CD4-positive, alpha-beta T cell treated with Interleukin-15 for 4 hours (primary cell): ENCODE measurements at regions not wholly inside any gene's neighbourhood (a gene's known extent, or its start where the extent isn't known, plus 50 kb on each side); places are given as distances from the start of the nearest gene placed in this dataset.
"Not testable (repeated sequence)": the region's sequence is repeated elsewhere in the genome, so short reads cannot be mapped to it uniquely, and the experiment has no call there.

Experiments used
- DNase-seq: peaks from one replicate; pipeline ENCODE4 v3.0.0-alpha.2; 2020; ENCODE audit warnings: low spot score

DNA sequence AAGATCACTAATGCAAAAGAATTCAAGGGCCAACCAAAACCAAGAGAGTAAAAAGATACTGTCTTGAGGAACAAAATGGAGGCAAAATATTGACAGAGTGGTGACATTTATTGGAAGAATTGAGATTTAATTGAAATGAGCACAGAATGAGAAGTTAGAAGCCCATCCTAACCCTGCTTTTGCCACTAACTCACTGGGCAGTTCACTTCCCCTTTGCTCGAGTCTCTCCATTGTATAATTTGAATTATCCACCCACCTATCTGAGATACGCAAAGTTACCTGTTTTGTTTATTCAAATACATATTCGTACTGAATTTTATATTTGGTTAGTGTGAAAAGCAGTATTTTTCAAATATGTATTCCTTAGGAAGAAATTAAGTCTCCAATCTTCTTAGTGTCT lies 204.5 kb upstream of the PRDM1 start:
- no peak for DNase-seq

DNA sequence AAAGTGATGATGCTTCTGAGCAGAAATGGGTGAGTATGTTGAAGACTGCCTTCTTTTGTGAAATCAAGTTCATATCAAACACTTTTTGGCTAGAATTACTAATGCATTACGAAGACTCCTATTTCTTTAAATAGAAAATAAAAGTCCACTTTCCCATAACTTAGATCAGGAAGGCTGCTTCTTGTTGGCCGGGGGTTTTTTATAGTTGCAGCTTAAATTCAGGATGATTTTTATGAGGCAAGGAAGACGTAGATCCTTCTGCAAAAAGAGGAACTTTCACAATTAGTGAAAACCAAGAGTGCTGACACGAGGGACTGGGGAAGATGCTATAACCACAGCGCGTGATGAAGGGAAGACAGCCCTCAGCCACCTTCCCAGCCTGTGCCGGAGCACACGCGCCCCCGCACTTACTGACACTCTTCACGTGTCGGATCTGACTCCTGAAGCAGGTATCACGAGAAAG lies 206.1 kb upstream of the PRDM1 start:
- peak; percentile 9 for DNase-seq

DNA sequence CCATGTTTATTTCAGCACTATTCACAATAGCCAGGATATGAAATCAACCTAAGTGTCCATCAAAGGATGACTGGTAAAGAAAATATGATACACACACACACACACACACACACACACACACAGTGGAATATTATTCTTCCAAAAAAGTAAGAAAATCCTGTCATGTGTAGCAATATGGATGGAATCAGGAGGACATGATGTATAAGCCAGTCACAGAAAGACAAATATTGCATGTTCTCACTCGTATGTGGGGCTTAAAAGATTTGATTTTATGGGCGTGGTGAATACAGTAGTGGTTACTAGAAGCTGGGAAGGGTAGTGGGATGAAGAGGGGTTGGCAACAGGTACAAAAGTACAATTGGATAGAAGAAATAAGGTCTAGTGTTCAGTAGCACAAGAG lies 207.0 kb upstream of the PRDM1 start:
- no peak for DNase-seq

DNA sequence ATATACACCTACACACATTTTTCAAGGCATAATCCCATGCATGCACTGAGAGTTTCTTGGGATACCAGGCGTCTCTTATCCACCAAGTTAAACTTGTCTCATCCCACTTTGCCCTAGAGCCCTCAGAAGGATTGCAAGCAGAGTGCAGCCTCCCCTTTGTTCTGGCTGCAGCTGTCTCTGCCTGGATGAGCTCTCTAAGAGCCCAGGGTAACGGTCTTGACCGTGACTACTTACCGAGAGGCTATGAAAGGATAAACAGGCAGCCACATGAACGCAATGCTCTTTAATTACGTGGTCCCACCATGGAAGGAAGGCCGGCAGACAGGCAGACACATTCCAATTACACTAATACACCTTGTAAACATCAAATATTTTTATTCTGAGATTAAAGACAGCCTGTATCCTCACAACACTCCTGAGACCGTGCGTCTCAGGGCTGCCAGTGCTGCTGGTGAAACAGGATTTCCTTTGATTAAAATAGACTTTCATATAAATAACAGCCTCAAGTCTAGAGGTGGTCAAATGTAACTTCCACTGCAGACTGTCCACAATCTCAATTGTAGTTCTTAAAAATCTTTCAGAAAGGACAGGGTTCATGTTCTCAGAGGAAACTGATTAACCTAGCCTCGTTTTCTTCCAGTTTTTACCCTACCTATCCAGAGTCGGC lies 210.0 kb upstream of the PRDM1 start:
- no peak for DNase-seq

DNA sequence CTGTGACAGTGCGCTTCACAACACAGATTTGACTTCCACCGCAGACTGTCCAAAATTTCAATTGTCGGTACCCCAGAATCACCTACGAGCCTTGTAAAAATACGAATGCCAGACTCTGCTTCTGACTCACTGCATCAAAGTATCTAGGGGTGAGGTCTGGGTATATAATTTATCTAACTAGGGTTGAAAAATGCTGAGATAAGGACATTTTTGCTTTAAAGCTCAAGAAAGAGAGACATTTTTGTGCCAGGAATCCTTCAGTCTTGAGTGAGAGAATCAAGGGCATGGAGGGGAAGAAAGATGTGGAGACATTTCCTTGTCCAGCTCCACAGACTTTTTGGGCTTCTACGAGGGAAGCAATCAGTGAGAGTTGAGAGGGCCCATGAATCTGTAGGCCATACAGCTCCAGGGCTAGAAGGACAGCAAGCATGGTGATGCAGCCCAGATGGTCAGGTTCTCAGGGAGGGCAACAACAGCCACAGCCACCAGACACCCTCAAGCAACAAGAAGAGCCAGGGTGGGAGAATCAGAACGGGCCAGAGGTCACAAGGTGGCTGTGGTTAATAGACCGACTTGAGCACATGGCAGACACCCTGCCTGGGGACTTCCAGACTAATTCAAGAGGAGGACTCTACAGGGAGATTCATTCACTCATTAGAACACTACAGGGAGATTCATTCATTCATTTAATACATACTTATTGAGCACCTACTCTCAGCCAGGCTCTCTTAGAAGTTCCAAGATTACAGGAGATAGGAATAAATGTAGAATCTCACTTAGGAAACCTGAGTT lies 211.1 kb upstream of the PRDM1 start:
- DNase-seq: no peak

DNA sequence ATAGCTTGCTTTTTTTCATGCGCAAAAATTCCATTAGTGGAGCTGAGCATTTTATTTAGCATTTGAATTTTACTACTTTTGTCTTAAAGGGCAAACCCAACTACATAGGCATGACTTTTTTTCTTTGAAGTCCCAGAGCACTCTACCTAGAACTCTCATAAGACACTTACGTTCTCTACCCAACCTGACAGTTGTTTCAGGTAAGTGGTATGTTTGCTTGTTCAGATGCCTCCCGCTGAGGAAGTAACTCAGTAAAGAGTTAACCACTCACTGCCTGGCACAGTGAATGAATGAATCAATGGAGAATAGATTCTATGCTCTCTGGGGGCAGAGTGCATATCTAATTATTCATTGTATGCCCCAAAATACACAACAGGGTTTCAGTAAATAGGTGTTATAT lies 212.3 kb upstream of the PRDM1 start:
- no peak for DNase-seq

DNA sequence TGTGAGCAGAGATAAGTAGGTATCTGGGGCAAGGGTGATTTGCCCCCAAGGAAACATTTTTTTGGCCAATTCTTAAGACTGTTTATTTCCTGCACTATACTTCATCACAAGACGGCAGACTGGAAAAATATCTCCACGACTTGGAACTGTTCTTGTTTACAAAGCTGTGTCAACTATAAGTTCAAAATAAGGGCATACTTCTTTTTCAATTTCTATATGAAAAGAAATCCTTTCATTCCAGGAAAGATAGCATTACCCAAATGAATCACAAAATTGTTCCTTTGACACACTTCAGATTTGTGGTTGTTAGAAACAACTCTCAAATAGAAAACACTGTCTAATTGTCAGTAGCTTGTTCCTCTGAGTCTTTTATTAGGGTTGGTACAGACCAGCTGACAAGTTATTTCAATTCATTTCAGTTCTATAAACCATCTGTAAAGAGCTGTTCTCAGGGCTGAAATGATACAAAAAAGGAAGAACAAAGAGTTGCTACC lies 212.9 kb upstream of the PRDM1 start:
- no peak for DNase-seq

DNA sequence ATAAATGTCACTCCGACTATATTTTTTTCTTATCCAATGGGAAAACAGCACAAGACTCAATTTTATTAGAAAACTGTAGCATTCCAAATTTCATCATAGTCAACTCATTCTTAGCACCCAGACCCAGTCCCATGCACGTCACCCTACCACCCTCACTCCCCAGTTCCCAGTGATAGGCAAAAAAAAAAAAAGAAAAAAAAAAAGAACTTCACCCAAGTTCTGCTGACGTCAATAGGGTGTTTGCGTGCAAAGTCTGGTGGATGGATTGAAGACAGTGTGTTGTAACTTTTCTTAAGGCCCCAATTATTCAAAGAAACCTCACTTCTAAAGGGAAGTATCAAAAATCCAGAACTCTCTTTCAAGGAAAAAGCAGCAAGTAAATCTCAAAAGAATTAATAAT lies 213.9 kb upstream of the PRDM1 start:
- no peak for DNase-seq

DNA sequence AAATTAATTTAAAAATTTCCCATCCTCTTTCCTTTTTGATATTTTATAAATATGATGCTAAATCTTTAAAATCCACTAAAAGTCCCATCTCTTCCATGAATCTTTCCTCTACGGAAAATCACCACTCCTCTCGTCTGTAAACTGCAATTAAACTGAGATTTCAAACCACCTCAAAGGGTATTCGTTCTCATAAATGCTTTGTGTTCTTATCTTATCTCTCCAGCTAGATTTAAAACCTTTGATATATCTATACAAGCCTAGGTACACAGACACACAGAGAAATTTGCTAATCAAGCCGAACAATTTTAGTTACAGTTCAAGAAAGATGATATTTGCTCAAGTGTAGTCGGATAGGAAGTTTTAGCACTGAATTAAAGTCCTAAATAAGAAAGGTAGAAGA lies 214.6 kb upstream of the PRDM1 start:
- DNase-seq: no peak

DNA sequence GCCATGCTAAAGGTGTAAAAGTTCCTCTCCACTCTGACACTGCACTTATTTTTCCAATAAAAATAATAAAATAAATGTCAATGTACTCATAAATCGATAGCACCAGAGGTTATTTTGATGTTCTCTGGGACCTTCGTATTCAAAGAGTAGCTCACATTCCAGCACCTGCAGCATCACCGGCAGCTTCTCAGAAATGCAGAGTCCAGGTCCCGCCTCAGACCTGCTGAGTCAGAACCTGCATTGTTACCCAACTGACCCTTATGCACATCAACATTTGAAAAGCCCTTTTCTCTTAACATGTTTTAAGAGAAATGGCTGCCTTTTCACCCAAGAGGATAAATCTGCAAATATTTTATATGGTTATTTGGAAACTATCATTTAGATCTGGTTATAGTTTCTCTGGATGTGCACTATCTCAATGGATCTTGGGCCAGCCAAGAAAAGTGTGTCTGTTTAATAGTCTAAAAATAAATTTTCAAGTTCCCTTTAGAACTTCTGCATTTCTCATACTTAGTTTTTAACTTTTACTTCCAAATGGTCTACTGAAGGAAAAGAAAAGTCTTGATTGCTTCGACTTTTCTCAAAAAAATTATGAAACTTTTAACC lies 216.2 kb upstream of the PRDM1 start:
- no peak for DNase-seq

DNA sequence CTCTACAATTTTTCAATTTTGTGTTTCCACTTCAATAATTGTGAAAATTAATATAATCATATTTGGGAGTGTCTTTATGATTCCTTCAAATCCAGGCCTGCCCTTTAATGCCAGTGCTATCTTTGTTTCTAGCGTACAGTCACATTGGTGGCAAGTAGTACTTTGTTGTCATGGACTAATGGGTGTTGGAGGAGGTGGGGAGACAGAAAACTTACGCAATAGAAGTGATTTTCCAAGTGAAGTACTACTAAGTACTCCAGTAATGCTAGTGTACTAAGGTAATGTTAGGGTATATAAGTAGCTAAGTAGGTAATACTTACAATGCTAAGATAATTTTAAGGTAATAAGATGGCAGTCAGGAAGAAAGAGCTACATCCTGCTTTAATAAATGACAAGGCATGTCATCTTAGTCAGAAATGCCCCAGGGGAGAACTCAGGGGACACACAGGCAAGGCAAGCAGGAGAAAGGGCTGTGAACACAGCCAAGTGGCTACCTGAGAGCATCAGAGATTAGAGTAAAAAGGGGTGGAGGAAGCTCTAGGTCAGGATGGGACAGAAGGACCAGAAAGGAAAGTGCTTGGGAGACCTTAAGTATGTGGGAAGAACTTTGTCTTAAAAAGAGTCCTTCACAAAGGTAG lies 217.2 kb upstream of the PRDM1 start:
- DNase-seq: no peak

DNA sequence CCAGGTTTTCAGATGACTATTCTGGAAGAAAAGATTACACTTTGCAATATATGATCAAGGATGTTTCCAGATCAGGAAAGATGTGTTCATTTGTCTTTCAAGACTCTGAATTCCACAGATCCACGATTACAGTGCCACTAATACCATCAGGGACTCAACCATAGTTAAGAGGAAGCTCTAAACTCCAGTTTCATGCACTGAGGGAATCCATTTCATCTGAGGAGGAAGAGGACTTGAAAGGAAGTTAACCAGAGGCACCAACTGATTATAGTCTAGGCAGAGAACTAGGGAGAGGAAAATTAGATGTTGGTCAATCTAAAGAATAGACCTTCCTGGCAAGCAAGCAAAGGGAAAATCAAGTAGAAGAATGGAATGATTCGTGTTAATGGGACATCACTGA lies 218.3 kb upstream of the PRDM1 start:
- no peak for DNase-seq

DNA sequence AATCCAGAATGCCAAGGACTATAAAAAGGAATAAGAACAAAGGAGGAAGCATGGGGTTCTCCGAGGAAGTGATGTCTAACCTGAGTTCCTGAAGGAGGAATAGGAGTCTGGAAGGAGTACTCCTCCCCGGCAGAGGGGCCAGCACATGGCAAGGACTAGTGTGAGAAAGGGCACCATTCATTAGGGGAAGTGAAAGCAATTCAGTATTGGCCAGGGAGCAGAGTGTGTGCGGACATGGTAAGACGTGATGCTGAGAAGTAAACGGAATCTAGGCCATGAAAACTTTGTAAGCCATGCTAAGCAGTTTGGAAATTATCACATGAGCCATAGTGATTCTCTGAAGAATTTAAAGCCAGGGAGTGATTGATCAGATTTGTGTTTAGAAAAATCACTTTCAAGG lies 218.9 kb upstream of the PRDM1 start:
- DNase-seq: no peak

DNA sequence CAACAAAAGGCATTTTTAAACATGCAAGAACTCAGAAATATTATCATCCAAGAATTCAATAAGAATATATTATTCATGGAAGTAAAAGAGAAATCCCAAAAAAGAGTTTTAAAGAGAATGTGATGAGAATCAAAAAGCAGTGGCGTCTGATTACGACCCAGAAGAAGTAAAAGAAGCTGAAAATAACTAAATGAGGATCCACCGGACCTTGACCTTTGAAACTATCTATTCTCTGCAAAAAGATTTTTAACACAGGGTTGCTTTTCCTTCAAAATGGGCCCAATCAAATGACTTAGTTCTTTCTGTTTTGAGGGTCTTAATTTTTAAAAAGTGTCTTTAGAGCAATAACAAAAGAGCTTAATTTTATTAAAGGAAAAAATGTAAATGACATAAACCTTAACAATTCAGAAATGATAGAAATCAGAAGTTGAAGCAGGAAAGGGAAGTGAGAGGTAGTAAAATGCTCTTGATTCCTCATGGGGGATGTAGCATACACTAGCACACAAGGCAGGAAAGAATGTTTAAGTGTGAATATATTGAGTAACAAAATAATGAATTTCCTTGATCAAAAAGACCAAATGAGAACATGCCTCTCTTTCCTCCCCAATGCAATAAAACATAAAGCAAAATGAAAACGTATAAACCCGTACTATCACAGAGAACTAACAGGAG lies 223.1 kb upstream of the PRDM1 start:
- DNase-seq: no peak

DNA sequence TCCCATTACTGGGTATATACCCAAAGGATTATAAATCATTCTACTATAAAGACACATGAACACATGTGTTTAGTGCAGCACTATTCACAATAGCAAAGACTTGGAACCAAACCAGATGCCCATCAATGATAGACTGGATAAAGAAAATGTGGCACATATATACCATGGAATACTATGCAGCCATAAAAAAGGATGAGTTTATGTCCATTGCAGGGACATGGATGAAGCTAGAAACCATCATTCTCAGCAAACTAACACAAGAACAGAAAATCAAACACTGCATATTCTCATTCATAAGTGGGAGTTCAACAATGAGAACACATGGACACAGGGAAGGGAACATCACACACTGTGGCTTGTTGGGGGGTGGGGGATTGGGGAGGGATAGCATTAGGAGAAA lies 225.2 kb upstream of the PRDM1 start:
- DNase-seq: not testable (repeated sequence)

DNA sequence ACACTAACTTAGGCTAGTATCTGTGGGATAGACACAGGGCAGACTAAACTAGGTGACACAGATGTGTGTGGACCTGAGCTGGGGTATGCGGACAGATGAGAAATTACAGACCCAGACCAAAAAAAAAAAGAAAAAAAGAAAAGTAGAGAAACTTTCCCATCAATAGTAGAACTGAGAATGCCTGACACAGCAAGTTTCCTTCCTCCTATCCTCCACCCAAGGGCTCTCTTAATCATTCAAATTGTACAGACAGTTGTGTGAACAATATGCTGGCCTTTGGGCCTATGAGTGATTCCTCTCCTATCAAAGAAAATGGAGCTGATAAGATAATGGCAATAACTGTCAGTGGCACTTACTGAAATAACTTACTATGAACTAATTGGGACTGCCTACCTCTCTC lies 226.7 kb upstream of the PRDM1 start:
- no peak for DNase-seq

DNA sequence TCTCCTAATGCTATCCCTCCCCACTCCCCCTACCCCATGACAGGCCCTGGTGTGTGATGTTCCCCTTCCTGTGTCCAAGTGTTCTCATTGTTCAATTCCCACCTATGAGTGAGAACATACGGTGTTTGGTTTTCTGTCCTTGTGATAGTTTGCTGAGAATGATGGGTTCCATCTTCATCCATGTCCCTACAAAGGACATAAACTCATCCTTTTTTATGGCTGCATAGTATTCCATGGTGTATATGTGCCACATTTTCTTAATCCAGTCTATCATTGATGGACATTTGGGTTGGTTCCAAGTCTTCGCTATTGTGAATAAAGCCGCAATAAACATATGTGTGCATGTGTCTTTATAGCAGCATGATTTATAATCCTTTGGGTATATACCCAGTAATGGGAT lies 227.5 kb upstream of the PRDM1 start:
- DNase-seq: not testable (repeated sequence)

DNA sequence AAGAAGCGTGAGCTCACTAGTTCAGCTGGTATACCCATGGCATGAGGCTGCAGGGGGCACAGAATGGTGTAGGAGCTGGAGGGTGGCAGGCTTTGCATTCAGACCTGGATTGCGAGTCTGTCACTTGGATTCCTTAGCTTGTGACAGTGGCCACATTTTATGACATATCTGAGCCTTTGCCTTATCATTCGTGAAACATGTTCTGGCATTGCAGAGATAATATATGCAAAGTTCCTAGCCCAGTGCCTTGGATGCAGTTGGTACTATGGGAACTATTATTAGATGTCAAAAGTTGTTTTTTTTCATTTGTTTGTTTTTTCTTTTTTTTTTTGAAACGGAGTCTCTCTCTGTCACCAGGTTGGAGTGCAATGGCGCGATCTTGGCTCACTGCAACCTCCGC lies 230.7 kb upstream of the PRDM1 start:
- DNase-seq: no peak

DNA sequence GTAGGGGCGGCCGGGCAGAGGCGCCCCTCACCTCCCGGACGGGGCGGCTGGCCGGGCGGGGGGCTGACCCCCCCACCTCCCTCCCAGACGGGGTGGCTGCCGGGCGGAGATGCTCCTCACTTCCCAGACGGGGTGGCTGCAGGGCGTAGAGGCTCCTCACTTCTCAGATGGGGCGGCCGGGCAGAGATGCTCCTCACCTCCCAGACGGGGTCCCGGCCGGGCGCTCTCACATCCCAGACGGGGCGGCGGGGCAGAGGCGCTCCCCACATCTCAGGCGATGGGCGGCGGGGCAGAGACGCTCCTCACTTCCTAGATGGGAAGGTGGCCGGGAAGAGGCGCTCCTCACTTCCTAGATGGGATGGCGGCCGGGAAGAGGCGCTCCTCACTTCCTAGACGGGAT lies 232.2 kb upstream of the PRDM1 start:
- not testable (repeated sequence) for DNase-seq

DNA sequence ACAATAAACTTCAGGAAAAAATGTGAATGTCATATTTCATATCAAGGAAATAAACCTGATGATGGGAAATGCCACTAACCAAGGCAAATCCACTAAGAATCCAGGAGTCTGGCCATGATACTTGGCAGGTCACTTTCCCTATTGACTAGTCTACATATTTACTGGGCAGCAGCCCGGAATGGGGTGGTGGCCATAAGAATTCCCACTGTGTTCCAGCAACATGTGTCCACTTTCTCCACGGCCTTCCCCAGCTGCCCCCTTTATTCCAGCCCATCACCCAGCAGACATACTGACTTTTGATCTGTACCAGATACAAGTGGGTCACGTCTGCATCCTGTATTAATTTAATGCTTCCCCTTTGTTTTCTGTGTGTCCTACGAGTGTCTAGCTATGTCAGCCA lies 234.5 kb upstream of the PRDM1 start:
- DNase-seq: no peak

DNA sequence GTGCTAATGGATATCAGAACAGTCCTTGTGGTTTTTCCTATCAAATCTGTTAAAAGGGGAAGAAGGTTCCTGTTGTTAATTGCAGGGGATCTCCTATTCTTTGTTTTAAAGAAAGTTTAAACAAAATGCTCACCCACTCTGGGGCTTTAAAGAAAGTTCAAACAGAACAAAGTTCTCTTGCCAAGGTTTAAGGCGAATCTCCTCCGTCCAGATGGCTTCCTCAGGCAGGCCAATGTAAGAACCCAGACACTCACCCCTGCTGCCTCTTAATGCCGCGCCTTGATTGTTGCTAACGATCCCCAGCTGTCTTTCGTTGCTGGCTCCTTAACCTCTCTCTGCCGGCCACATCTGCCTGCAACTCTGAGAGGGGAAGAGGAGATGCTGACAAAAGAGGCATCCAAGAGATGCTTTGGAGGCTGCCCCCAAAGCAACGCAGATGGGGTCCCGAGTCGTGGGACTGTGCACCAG lies 235.0 kb upstream of the PRDM1 start:
- no peak for DNase-seq
